HG03097 (cell line): ENCODE measurements at regions not wholly inside any gene's neighbourhood (a gene's known extent, or its start where the extent isn't known, plus 50 kb on each side); places are given as distances from the start of the nearest gene placed in this dataset.
"Not testable (repeated sequence)": the region's sequence is repeated elsewhere in the genome, so short reads cannot be mapped to it uniquely, and the experiment has no call there.

Experiments used
- ATAC-seq: cut with Tn5 transposase; IDR thresholded peaks from one replicate; pipeline ENCODE4 v1.9.1; 2021; ENCODE audit not compliant: unreplicated experiment, low FRiP score

GRCh38 chr5:54885636-54886035 is 99.8 kb downstream of the ESM1 start:
- ATAC-seq, result no peak

GRCh38 chr5:54884195-54884536 is 101.2 kb downstream of the ESM1 start:
- no peak for ATAC-seq

GRCh38 chr5:54883374-54884194 is 101.8 kb downstream of the ESM1 start:
- no peak for ATAC-seq

GRCh38 chr5:54882841-54883240 is 102.6 kb downstream of the ESM1 start:
- ATAC-seq, result no peak

- ATAC-seq, result no peak
Measured at GRCh38 chr5:54882101-54882500, 103.3 kb downstream of the ESM1 start.

- ATAC-seq, result no peak
Measured at GRCh38 chr5:54881286-54882005, 103.9 kb downstream of the ESM1 start.

- ATAC-seq, result no peak
Measured at GRCh38 chr5:54876976-54877375, 108.4 kb downstream of the ESM1 start.

GRCh38 chr5:54876556-54876955 is 108.8 kb downstream of the ESM1 start:
- no peak for ATAC-seq

GRCh38 chr5:54874337-54875021 is 110.9 kb downstream of the ESM1 start:
- no peak for ATAC-seq

GRCh38 chr5:54873691-54874090 is 111.7 kb downstream of the ESM1 start:
- no peak for ATAC-seq

- ATAC-seq, result no peak
Measured at GRCh38 chr5:54872810-54873209, 112.6 kb downstream of the ESM1 start.

GRCh38 chr5:54870271-54870670 is 115.1 kb downstream of the ESM1 start:
- no peak for ATAC-seq

GRCh38 chr5:54869691-54870090 is 115.7 kb downstream of the ESM1 start:
- no peak for ATAC-seq

GRCh38 chr5:54868511-54869483 is 116.6 kb downstream of the ESM1 start:
- ATAC-seq, result no peak

- no peak for ATAC-seq
Measured at GRCh38 chr5:54867310-54867944, 118.0 kb downstream of the ESM1 start.

- not testable (repeated sequence) for ATAC-seq
Measured at GRCh38 chr5:54864911-54865515, 120.4 kb downstream of the ESM1 start.

GRCh38 chr5:54862036-54862435 is 123.4 kb downstream of the ESM1 start:
- ATAC-seq, result no peak

- no peak for ATAC-seq
Measured at GRCh38 chr5:54861212-54861894, 124.0 kb downstream of the ESM1 start.

- no peak for ATAC-seq
Measured at GRCh38 chr5:54860321-54860720, 125.1 kb downstream of the ESM1 start.
